HG03442 (cell line): ENCODE measurements at regions not wholly inside any gene's neighbourhood (a gene's known extent, or its start where the extent isn't known, plus 50 kb on each side); places are given as distances from the start of the nearest gene placed in this dataset.
"Not testable (repeated sequence)": the region's sequence is repeated elsewhere in the genome, so short reads cannot be mapped to it uniquely, and the experiment has no call there.

Source experiments
- ATAC-seq: cut with Tn5 transposase; IDR thresholded peaks from one replicate; pipeline ENCODE4 v1.9.1; 2021; ENCODE audit warnings: mild to moderate bottlenecking, moderate library complexity; ENCODE audit not compliant: unreplicated experiment

DNA sequence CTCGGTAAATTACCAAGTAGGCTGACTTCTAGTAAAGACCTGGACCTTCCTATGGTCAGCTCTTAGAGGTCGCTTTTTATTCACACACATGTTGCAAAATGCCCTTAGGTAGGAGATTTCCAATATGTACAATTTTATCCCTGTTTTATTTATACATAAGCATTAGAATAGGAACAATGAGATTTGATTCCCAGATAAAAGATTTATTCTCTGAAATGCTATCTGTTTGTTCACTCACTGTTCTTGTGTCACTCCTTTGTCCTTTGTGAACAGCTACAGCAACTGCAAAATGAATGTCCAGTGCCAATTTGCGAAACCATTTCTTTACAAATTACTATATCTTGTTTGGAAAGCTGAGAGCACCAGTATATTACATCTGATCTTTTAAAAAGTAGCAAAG lies 991.5 kb upstream of the TYRP1 start:
- no peak for ATAC-seq

DNA sequence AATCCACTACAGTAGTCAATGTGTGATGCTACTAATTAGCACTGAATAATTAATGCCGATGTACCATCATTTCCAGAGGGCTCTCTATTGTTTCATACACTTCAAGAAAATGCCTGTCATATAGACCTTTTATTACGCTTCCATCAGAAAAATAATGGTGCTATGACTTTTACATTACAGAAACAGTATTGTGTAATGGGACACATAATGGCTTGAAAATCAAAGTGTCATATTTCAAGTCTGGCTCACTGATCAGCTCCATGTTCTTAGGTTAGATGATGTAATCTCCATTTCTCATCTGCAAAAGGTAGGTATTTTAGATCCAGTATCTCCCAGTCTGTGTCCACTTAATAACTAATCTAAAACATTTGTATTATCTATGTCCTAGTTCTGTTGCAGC lies 990.6 kb upstream of the TYRP1 start:
- no peak for ATAC-seq

- ATAC-seq = not testable (repeated sequence)
These were observed 989.0 kb upstream of the TYRP1 start for GRCh38 chr9:11704198-11704597.

GRCh38 chr9:11708899-11709298 lies 984.3 kb upstream of the TYRP1 start:
- ATAC-seq = no peak

DNA sequence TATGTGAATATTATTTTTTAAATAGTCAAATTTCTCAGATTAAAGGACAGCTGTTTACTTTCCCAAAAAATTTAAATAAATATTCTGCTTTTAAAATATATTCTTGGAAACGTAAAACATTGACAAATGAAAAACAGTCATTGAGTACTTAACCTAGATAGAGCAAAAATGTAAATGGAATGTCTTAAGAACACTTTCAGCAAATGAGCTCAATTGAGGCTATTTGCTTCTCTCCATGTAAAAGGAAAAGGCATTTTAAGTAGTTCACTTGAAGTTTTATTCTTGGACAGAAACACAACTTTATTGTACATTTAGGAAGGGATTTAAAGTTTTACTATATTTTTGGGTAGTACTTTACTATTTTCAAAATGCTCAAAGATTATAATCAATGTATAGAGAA lies 983.6 kb upstream of the TYRP1 start:
- no peak for ATAC-seq

DNA sequence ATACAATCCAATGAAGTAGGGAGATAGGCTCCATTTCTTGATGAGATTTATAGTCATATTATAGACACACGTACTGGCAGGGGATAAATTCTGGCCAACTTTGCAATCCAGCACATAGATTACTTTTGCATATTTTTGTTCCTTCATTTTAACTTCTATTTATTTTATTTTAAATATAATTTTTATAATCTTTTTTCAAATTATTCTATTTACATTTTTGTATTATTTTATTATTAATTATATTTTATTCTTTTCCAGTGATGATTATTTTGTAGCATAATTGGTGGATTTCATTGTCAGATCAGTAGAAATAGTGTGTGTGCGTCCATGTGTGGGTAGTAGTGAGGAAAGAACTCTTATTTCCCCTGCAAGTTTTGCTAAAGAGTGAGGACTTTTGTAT lies 980.1 kb upstream of the TYRP1 start:
- no peak for ATAC-seq

- ATAC-seq = no peak
These were observed 970.2 kb upstream of the TYRP1 start for GRCh38 chr9:11722957-11723356.

DNA sequence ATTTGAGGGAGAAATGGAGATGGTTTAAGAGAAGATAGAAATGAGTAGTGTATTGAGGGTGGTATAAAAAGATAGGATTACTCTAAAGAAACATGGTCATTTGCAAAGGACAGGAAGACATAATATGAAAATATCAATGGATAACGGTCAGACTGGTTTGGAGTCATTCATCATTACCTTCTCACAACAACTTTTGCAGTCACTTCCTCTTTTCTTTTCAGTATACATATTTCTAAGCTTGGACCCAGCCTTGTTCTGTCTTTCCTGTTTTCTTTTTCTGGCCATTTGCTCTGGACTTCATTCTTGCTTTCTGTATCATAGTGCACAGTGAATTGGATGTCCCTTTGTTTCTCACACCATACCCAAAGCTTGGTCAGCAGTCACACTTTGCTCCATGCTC lies 966.5 kb upstream of the TYRP1 start:
- ATAC-seq = no peak

DNA sequence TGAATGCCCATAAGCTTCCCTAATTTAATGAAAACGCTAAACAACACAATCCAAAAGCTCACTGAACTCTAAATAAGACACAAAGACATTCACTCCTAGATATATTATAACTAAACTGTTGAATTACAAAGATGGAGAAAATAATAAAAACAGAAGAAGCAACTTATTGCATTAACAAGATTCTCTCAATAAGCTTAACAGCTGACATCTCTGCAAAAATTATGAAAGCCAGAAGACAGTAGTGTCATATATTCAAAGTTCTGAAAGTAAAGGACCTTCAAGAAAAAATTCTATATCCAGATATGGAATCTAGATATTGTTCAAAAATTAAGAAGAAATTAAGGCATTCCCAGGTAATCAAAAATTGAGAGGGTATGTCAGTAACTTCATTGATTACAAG lies 957.8 kb upstream of the TYRP1 start:
- no peak for ATAC-seq

DNA sequence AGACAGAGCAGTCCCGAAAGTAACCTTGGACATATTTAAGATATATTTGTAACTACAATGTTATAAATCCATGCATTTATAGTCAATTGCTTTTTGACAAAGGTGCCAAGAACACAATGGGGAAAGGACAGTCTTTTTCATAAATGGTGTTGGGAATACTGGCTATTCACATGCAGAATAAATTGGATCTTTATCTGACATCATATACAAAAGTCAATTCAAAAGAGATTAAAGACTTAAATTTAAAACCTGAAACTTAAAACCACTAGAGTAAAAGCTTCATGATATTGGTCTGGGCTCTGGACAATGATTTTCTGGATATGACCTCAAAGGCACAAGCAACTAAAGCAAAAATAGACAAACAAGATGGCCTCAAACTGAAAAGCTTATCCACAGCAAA lies 950.7 kb upstream of the TYRP1 start:
- no peak for ATAC-seq

- ATAC-seq = no peak
These were observed 949.8 kb upstream of the TYRP1 start for GRCh38 chr9:11743356-11743755.

GRCh38 chr9:11749396-11749795 lies 943.8 kb upstream of the TYRP1 start:
- ATAC-seq = no peak

- ATAC-seq = no peak
These were observed 937.2 kb upstream of the TYRP1 start for GRCh38 chr9:11755951-11756350.

- no peak for ATAC-seq
These were observed 935.8 kb upstream of the TYRP1 start for GRCh38 chr9:11757408-11757807.

GRCh38 chr9:11758016-11758415 lies 935.2 kb upstream of the TYRP1 start:
- no peak for ATAC-seq

DNA sequence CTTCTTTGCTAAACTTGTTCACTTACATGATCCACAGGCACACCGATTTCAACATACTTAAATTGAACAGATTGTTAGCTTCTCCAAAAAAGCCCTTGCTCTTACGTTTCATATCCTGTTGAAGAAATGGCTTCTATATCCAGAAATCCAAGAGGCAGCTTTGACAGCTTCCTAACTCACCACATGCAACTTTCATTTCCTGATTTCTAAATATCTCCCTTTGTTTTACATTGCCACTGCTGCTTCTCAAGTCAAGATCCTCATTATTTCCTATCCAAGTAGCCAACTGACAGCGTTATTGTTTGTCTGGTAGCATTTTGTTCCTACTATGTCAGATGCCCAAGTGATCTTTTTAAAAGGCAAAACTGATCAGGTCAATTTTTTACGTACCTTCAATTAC lies 913.2 kb upstream of the TYRP1 start:
- no peak for ATAC-seq

- no peak for ATAC-seq
These were observed 900.3 kb upstream of the TYRP1 start for GRCh38 chr9:11792870-11793269.

GRCh38 chr9:11794984-11795383 lies 898.2 kb upstream of the TYRP1 start:
- no peak for ATAC-seq

GRCh38 chr9:11805969-11806368 lies 887.2 kb upstream of the TYRP1 start:
- ATAC-seq = no peak

DNA sequence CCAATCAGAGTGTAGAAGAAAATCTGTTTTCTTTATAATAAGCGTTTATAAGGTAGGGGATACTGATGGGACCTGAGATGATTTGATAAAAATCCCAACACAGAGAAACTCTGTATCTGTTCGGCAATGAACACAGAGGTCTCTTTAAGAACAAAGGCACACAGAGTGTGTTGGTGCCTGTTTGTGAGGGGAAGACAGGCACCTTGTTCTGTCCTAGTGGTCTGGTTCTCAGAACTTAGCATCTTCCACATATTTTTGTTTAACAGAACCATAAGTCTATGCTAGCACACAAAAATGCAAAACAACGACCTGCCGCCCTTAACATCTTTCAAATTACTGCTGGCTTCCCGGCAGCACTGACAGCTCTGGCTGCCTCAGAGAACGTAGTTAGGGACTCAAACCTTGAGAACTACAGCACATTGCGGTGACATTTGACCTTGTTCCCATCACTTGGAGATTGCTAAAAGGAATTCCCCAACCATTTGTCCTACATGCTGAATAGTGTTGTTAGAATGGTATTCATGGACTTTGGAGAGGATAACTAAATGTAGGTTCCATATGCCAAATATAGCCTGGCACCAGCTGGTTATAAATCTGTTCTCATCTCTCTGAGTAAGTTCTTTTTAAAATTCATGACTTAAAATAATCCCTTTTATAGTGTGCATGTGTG lies 871.7 kb upstream of the TYRP1 start:
- ATAC-seq = no peak

GRCh38 chr9:11828201-11828600 lies 865.0 kb upstream of the TYRP1 start:
- ATAC-seq = no peak

DNA sequence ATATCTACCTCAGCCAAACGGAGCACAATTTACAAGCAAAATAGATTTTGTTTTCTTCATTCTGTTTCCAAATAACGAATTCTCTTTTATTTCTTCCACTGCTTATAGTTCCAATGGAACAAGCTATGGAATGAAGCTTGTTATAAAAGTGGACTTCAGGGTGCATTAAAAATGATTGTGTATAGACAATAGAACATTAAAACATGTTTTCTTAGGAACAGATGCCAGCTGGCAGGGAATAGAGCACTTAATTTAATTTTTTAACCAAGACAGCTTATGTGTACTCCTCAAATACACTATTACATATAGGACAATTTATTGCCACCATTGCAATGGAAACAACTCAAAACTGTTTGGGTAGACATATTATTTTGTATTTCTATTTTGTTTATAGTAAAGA lies 860.1 kb upstream of the TYRP1 start:
- ATAC-seq = no peak

DNA sequence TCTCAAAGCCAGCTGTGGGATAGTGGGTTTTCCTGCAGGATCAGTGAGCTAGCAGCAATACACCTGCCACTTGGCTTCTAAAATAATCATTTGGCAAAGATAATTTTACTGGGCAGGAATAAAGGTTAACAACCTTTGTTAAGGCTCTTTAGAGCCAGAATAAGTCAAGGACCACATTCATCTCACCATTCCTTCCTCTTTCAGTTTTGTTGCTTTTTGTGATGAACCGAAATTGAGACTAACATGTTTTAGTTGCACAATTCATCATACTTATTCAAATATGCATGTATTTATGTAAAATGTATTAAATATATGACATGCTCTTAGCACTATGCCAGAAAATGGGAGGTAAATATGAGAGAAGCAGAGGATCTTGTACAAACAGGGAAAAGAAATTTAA lies 824.4 kb upstream of the TYRP1 start:
- no peak for ATAC-seq
